ENCODE measurements at regions not wholly inside any gene's neighbourhood (a gene's known extent, or its start where the extent isn't known, plus 50 kb on each side); places are given as distances from the start of the nearest gene placed in this dataset.
"Not testable (repeated sequence)": the region's sequence is repeated elsewhere in the genome, so short reads cannot be mapped to it uniquely, and the experiment has no call there.

- H3K27ac ChIP-seq (ENCODE audit: low read length), result no peak overlapping the region
- no peaks in the 10 kb centered on the region for H3K36me3 ChIP-seq (ENCODE audit: control insufficient read depth, insufficient read depth, low read length)
- H3K4me1 ChIP-seq (ENCODE audit: control insufficient read depth, insufficient read depth, low read length), result no peaks in the 10 kb centered on the region
- H3K27me3 ChIP-seq (ENCODE audit: control insufficient read depth, insufficient read depth, low read length), result no peaks in the 10 kb centered on the region
- WGBS (ENCODE audit: insufficient coverage, low lambda C conversion rate), result 58% methylated on average over 2 of the region's 2 CpGs
- DNase-seq, result no peak
- H3K4me3 ChIP-seq (ENCODE audit: low read length), result no peak overlapping the region
- H3K9me3 ChIP-seq (ENCODE audit: control insufficient read depth, low read depth, low read length), result no peaks in the 10 kb centered on the region
Measured at GRCh38 chr2:184993746-184994145, 395.4 kb downstream of the ZNF804A start.

DNA sequence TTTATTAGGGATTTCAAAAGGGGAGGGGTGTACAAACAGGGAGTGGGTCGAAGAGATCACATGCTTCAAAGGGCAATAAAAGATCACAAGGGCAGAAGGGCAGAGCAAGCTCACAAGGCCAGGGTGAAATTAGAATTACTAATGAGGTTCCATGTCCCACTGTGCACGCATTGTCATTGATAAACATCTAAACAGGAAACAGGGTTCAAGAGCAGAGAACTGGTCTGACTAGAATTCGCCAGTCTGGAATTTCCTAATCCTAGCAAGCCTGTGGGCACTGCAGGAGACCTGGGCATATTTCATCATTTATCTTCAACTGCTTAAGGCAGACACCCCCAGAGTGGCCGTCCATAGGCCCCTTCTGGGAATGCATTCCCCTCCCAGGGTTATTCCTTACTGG, 408.2 kb downstream of the ZNF804A start:
- no peaks in the 10 kb centered on the region for H3K36me3 ChIP-seq (ENCODE audit: control insufficient read depth, insufficient read depth, low read length)
- no peaks in the 10 kb centered on the region for H3K27me3 ChIP-seq (ENCODE audit: control insufficient read depth, insufficient read depth, low read length)
- no peaks in the 10 kb centered on the region for H3K4me1 ChIP-seq (ENCODE audit: control insufficient read depth, insufficient read depth, low read length)
- H3K27ac ChIP-seq (ENCODE audit: low read length), result no peak overlapping the region
- H3K4me3 ChIP-seq (ENCODE audit: low read length), result no peak overlapping the region
- no CpG with 5 or more reads among the region's 4 CpGs for WGBS (ENCODE audit: insufficient coverage, low lambda C conversion rate)
- peaks cover 7% of the 10 kb centered on the region for H3K9me3 ChIP-seq (ENCODE audit: control insufficient read depth, low read depth, low read length)
- no peak for DNase-seq

DNA sequence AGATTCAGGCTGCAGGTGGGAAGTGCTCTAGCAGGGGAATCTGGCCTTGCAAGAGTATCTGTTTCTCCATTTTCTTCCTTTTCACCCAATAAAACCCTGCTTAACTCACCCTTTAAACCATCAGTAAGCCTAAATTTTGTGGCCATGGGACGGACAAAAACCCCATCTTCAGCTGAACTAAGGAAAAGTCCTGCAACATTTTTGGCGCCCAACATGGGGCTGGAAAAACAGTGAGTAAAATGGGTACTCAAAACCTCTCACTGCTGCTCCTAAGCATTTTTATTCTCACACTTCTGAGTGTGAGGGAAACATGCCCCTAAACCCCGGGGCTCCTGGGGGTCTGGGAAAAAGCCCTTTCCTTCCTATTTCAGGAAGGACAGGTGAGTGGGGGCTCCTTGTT, 414.3 kb downstream of the ZNF804A start:
- no peaks in the 10 kb centered on the region for H3K4me1 ChIP-seq (ENCODE audit: control insufficient read depth, insufficient read depth, low read length)
- WGBS (ENCODE audit: insufficient coverage, low lambda C conversion rate), result no CpG with 5 or more reads among the region's 3 CpGs

DNA sequence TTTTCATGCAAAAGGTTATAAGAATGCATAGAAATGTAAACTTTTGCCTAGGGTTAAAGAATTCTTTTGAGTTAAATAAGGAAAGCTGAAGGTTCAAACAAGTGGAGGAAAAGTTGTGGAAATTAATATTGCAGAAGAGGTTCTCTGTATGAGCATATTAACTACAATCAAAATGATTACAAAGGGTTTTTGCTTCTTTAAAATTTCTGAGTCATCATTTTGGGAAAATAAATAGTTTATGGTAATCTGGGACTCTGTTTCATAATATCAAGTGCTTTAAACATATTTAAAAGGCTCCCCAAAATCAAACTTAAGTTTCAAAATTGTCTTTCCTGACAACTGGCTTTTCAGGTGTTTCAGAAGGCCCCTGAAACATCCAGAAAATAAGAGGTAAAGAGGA, 415.7 kb downstream of the ZNF804A start:
- peaks cover 16% of the 10 kb centered on the region for H3K9me3 ChIP-seq (ENCODE audit: control insufficient read depth, low read depth, low read length)
- no peak overlapping the region for H3K4me3 ChIP-seq (ENCODE audit: low read length)
- no peaks in the 10 kb centered on the region for H3K4me1 ChIP-seq (ENCODE audit: control insufficient read depth, insufficient read depth, low read length)
- H3K27me3 ChIP-seq (ENCODE audit: control insufficient read depth, insufficient read depth, low read length), result no peaks in the 10 kb centered on the region
- no peak overlapping the region for H3K27ac ChIP-seq (ENCODE audit: low read length)
- H3K36me3 ChIP-seq (ENCODE audit: control insufficient read depth, insufficient read depth, low read length), result no peaks in the 10 kb centered on the region
- no peak for DNase-seq

More for the DNA sequence above, 414.3 kb downstream of the ZNF804A start:
- H3K36me3 ChIP-seq (ENCODE audit: control insufficient read depth, insufficient read depth, low read length), result no peaks in the 10 kb centered on the region
- H3K4me3 ChIP-seq (ENCODE audit: low read length), result no peak overlapping the region
- no peak for DNase-seq
- no peak overlapping the region for H3K27ac ChIP-seq (ENCODE audit: low read length)
- peaks cover 16% of the 10 kb centered on the region for H3K9me3 ChIP-seq (ENCODE audit: control insufficient read depth, low read depth, low read length)
- H3K27me3 ChIP-seq (ENCODE audit: control insufficient read depth, insufficient read depth, low read length), result no peaks in the 10 kb centered on the region

DNA sequence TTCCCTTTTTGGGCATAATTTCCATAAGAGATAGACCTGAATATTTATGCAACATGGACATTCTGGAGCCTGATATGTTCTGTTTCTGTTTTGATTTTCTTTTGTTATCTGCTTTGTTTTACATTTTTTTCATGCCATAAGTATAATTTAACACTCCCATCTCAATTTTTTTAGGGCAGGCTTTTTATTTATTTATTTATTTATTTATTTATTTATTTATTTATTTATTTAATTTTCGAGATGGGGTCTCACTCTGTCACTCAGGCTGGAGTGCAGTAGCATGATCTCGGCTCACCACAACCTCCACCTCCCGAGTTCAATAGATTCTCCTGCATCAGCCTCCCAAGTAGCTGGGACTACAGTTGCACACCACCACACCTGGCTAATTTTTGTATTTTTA, 427.6 kb downstream of the ZNF804A start:
- DNase-seq; H3K4me3 ChIP-seq (ENCODE audit: low read length); H3K27me3 ChIP-seq (ENCODE audit: control insufficient read depth, insufficient read depth, low read length); H3K9me3 ChIP-seq (ENCODE audit: control insufficient read depth, low read depth, low read length); H3K27ac ChIP-seq (ENCODE audit: low read length); H3K4me1 ChIP-seq (ENCODE audit: control insufficient read depth, insufficient read depth, low read length); H3K36me3 ChIP-seq (ENCODE audit: control insufficient read depth, insufficient read depth, low read length): not testable (repeated sequence)
- 60% methylated on average over 1 of the region's 3 CpGs for WGBS (ENCODE audit: insufficient coverage, low lambda C conversion rate)

GRCh38 chr2:185035906-185036305, 437.6 kb downstream of the ZNF804A start:
- WGBS (ENCODE audit: insufficient coverage, low lambda C conversion rate), result 97% methylated on average over 4 of the region's 4 CpGs
- H3K36me3 ChIP-seq (ENCODE audit: control insufficient read depth, insufficient read depth, low read length), result no peaks in the 10 kb centered on the region

DNA sequence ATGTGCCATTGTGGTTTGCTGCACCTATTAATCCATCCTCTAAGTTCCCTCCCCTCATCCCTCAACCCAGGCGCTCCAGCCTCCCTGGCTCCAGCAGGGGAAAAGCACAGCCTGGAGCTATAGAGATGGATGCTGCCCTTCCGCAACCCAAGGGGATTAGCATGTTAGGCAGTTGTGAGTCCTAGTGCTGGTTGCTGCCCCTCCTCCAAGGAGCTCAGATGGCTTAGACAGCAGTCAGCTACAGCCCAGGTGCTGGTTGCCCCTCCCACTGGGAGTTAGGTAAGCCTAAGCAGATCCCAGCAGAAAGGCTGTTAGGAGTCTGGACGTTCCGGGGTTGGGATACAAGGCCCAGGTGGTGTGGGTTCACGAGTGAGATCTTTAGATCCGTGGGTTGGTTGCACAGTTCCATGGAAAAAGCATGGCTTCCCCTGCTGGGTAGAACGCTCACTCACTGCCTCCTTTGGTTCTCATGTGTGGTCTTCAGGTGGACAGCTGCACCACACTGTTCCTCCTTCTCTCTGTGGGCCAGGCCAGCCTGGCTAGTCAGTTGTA, 446.1 kb downstream of the ZNF804A start:
- WGBS (ENCODE audit: insufficient coverage, low lambda C conversion rate), result no CpG with 5 or more reads among the region's 7 CpGs
- H3K4me3 ChIP-seq (ENCODE audit: low read length), result no peak overlapping the region
- no peaks in the 10 kb centered on the region for H3K36me3 ChIP-seq (ENCODE audit: control insufficient read depth, insufficient read depth, low read length)
- H3K27me3 ChIP-seq (ENCODE audit: control insufficient read depth, insufficient read depth, low read length), result no peaks in the 10 kb centered on the region
- no peaks in the 10 kb centered on the region for H3K4me1 ChIP-seq (ENCODE audit: control insufficient read depth, insufficient read depth, low read length)
- H3K9me3 ChIP-seq (ENCODE audit: control insufficient read depth, low read depth, low read length), result peaks cover 2% of the 10 kb centered on the region
- DNase-seq, result no peak
- H3K27ac ChIP-seq (ENCODE audit: low read length), result no peak overlapping the region

More at GRCh38 chr2:185035906-185036305, 437.6 kb downstream of the ZNF804A start:
- Histone ChIP-seq H3K27me3 (ENCODE audit: control insufficient read depth, insufficient read depth, low read length) (no peaks in the 10 kb centered on the region), H3K4me3 (ENCODE audit: low read length) (no peak overlapping the region), H3K9me3 (ENCODE audit: control insufficient read depth, low read depth, low read length) (peaks cover 2% of the 10 kb centered on the region), H3K27ac (ENCODE audit: low read length) (no peak overlapping the region), H3K4me1 (ENCODE audit: control insufficient read depth, insufficient read depth, low read length) (no peaks in the 10 kb centered on the region)
- DNase-seq, result no peak

DNA sequence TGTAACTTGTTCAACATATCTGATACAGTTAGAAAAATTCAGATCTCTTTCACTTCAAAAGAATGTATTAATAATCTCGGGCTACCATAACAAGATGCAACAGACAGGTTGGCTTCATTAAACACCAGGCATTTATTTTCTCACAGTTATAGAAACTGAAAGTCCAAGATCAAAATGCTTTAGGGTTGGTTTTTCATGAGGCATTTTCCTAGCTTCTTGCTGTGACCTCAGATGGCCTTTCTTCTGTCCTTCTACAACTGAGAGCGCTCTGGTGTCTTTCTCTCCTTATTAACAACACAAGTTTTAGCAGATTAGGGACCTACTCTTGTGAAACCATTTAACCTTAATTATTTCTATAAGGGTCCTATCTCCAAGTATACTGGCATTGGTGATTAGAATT, 452.5 kb downstream of the ZNF804A start:
- Histone ChIP-seq H3K36me3 (ENCODE audit: control insufficient read depth, insufficient read depth, low read length) (no peaks in the 10 kb centered on the region), H3K27me3 (ENCODE audit: control insufficient read depth, insufficient read depth, low read length) (no peaks in the 10 kb centered on the region), H3K4me1 (ENCODE audit: control insufficient read depth, insufficient read depth, low read length) (no peaks in the 10 kb centered on the region), H3K4me3 (ENCODE audit: low read length) (no peak overlapping the region), H3K9me3 (ENCODE audit: control insufficient read depth, low read depth, low read length) (peaks cover 4% of the 10 kb centered on the region), H3K27ac (ENCODE audit: low read length) (no peak overlapping the region)
- DNase-seq, result no peak
- 100% methylated on average over 1 of the region's 2 CpGs for WGBS (ENCODE audit: insufficient coverage, low lambda C conversion rate)

GRCh38 chr2:185063761-185064160, 465.4 kb downstream of the ZNF804A start:
- no peak for DNase-seq

GRCh38 chr2:185066128-185066527, 467.8 kb downstream of the ZNF804A start:
- no peak for DNase-seq
- Histone ChIP-seq H3K27me3 (ENCODE audit: control insufficient read depth, insufficient read depth, low read length) (no peaks in the 10 kb centered on the region), H3K4me1 (ENCODE audit: control insufficient read depth, insufficient read depth, low read length) (no peaks in the 10 kb centered on the region), H3K4me3 (ENCODE audit: low read length) (no peak overlapping the region), H3K27ac (ENCODE audit: low read length) (no peak overlapping the region), H3K36me3 (ENCODE audit: control insufficient read depth, insufficient read depth, low read length) (no peaks in the 10 kb centered on the region), H3K9me3 (ENCODE audit: control insufficient read depth, low read depth, low read length) (no peaks in the 10 kb centered on the region)
- WGBS (ENCODE audit: insufficient coverage, low lambda C conversion rate), result no CpG with 5 or more reads among the region's 1 CpG

More at GRCh38 chr2:185063761-185064160, 465.4 kb downstream of the ZNF804A start:
- Histone ChIP-seq H3K4me3 (ENCODE audit: low read length) (no peak overlapping the region), H3K27me3 (ENCODE audit: control insufficient read depth, insufficient read depth, low read length) (no peaks in the 10 kb centered on the region), H3K27ac (ENCODE audit: low read length) (no peak overlapping the region), H3K9me3 (ENCODE audit: control insufficient read depth, low read depth, low read length) (no peaks in the 10 kb centered on the region), H3K36me3 (ENCODE audit: control insufficient read depth, insufficient read depth, low read length) (no peaks in the 10 kb centered on the region), H3K4me1 (ENCODE audit: control insufficient read depth, insufficient read depth, low read length) (no peaks in the 10 kb centered on the region)
- no CpG with 5 or more reads among the region's 1 CpG for WGBS (ENCODE audit: insufficient coverage, low lambda C conversion rate)

DNA sequence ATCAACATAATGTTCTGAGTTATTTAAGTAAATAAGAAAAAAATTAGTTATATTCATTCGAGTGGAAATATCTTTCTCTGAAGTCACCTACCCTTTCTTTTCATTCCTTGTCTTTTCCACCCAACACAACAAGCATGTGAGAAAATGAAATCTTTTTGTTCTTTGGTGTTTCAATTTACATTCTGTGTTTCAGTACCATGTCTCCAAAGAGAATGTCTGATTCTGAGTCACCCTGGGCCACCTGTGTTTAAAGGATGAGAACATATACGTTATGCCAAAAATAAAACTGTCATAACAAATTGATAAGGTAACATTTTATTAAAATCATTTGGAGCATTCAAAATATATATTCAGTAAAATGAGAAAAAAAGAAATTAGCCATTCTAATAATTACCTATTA, 470.8 kb downstream of the ZNF804A start:
- WGBS (ENCODE audit: insufficient coverage, low lambda C conversion rate), result 100% methylated on average over 1 of the region's 2 CpGs
- H3K27ac ChIP-seq (ENCODE audit: low read length), result no peak overlapping the region
- no peaks in the 10 kb centered on the region for H3K9me3 ChIP-seq (ENCODE audit: control insufficient read depth, low read depth, low read length)
- no peaks in the 10 kb centered on the region for H3K36me3 ChIP-seq (ENCODE audit: control insufficient read depth, insufficient read depth, low read length)
- no peak overlapping the region for H3K4me3 ChIP-seq (ENCODE audit: low read length)
- H3K4me1 ChIP-seq (ENCODE audit: control insufficient read depth, insufficient read depth, low read length), result no peaks in the 10 kb centered on the region
- H3K27me3 ChIP-seq (ENCODE audit: control insufficient read depth, insufficient read depth, low read length), result no peaks in the 10 kb centered on the region
- no peak for DNase-seq

Measured in large intestine (tissue), 3 donors.